Loucy (cell line): ENCODE measurements at regions not wholly inside any gene's neighbourhood (a gene's known extent, or its start where the extent isn't known, plus 50 kb on each side); places are given as distances from the start of the nearest gene placed in this dataset.

Experiments used
- H2AFZ ChIP-seq: fragments of 200-600 bp; sonication (generic); 2 replicates; pipeline ENCODE4 v1.6.0; 2016; ENCODE audit warnings: antibody characterized with exemption, mild to moderate bottlenecking, low read length, moderate library complexity
- H3F3A ChIP-seq: fragments of 200-600 bp; 2 replicates; pipeline ENCODE4 v1.6.0; 2016; ENCODE audit warnings: antibody characterized with exemption, low read depth, mild to moderate bottlenecking
- H3K27me3 ChIP-seq: fragments of 200-600 bp; sonication (generic); 2 replicates; pipeline ENCODE4 v1.6.1; 2014; ENCODE audit warnings: low read length, mild to moderate bottlenecking; ENCODE audit not compliant: insufficient read depth, poor library complexity, severe bottlenecking
- H3K36me3 ChIP-seq: fragments of 200-600 bp; sonication (generic); 2 replicates; pipeline ENCODE4 v1.6.1; 2016; ENCODE audit warnings: low read length; ENCODE audit not compliant: insufficient read depth
- H3K4me1 ChIP-seq: fragments of 200-600 bp; sonication (generic); 2 replicates; pipeline ENCODE4 v1.5.1; 2014; ENCODE audit warnings: low read length, mild to moderate bottlenecking; ENCODE audit not compliant: insufficient read depth, poor library complexity, severe bottlenecking
- H3K4me2 ChIP-seq: fragments of 200-600 bp; sonication (generic); 2 replicates; pipeline ENCODE4 v1.6.0; 2014; ENCODE audit warnings: antibody characterized with exemption, low read length, low read depth, mild to moderate bottlenecking; ENCODE audit not compliant: poor library complexity, severe bottlenecking
- H3K4me3 ChIP-seq: fragments of 200-600 bp; sonication (generic); 2 replicates; pipeline ENCODE4 v1.5.1; 2014; ENCODE audit warnings: low read length, mild to moderate bottlenecking, mixed read lengths; ENCODE audit not compliant: poor library complexity, severe bottlenecking
- H3K79me2 ChIP-seq: fragments of 200-600 bp; sonication (generic); 2 replicates; pipeline ENCODE4 v1.6.1; 2014; ENCODE audit warnings: low read length; ENCODE audit not compliant: insufficient read depth
- H3K9ac ChIP-seq: fragments of 200-600 bp; sonication (generic); 2 replicates; pipeline ENCODE4 v1.6.0; 2014; ENCODE audit warnings: mild to moderate bottlenecking, low read depth, low read length, moderate library complexity; ENCODE audit not compliant: poor library complexity, severe bottlenecking
- H3K9me2 ChIP-seq: fragments of 200-600 bp; sonication (generic); replicated peaks from 2 replicates; pipeline ENCODE4 v1.6.1; 2016; ENCODE audit warnings: low read depth, low read length, mixed read lengths
- H3K9me3 ChIP-seq: fragments of 200-600 bp; sonication (generic); 2 replicates; pipeline ENCODE4 v1.6.1; 2014; ENCODE audit warnings: mild to moderate bottlenecking, antibody characterized with exemption, low read length, low read depth; ENCODE audit not compliant: insufficient read depth
- H4K20me1 ChIP-seq: fragments of 200-600 bp; sonication (generic); 2 replicates; pipeline ENCODE4 v1.6.0; 2014; ENCODE audit warnings: antibody characterized with exemption, low read length, mild to moderate bottlenecking; ENCODE audit not compliant: insufficient read depth, poor library complexity, severe bottlenecking
- CTCF ChIP-seq: fragments of 200-600 bp; sonication (generic); conservative IDR thresholded peaks from 2 replicates; pipeline ENCODE4 v1.5.1; 2014; ENCODE audit warnings: mild to moderate bottlenecking, antibody characterized with exemption, low read length
- EZH2phosphoT487 ChIP-seq: fragments of 200-600 bp; IDR thresholded peaks from 2 replicates; pipeline ENCODE4 v1.6.1; 2018; ENCODE audit warnings: antibody characterized with exemption, mild to moderate bottlenecking, moderate library complexity, borderline replicate concordance

- no peaks in the 10 kb centered on the region for H3K36me3 ChIP-seq
- H3K9me2 ChIP-seq, result no peaks in the 10 kb centered on the region
- no peak overlapping the region for H2AFZ ChIP-seq
Observed at GRCh38 chr17:77601054-77601979, 357.2 kb upstream of the TNRC6C start.

GRCh38 chr17:77602062-77602746 lies 356.3 kb upstream of the TNRC6C start:
- no peak overlapping the region for H3K4me3 ChIP-seq
- no peak overlapping the region for H2AFZ ChIP-seq
- no peaks in the 10 kb centered on the region for H3K79me2 ChIP-seq
- H3K4me2 ChIP-seq, result no peak overlapping the region
- no peaks in the 10 kb centered on the region for H3K9me3 ChIP-seq
- no peaks in the 10 kb centered on the region for H3K27me3 ChIP-seq
- no peak overlapping the region for H3K9ac ChIP-seq
- no peaks in the 10 kb centered on the region for H3F3A ChIP-seq
- H3K36me3 ChIP-seq, result no peaks in the 10 kb centered on the region
- H3K9me2 ChIP-seq, result no peaks in the 10 kb centered on the region
- no peaks in the 10 kb centered on the region for H4K20me1 ChIP-seq
- peaks cover 12% of the 10 kb centered on the region for H3K4me1 ChIP-seq
- TF ChIP-seq EZH2phosphoT487 (no peak), CTCF (no peak)

More at GRCh38 chr17:77601054-77601979, 357.2 kb upstream of the TNRC6C start:
- no peaks in the 10 kb centered on the region for H3K79me2 ChIP-seq
- no peaks in the 10 kb centered on the region for H3K27me3 ChIP-seq
- H3F3A ChIP-seq, result no peaks in the 10 kb centered on the region
- peaks cover 20% of the 10 kb centered on the region for H3K4me1 ChIP-seq
- no peak overlapping the region for H3K4me2 ChIP-seq
- H3K4me3 ChIP-seq, result no peak overlapping the region
- H3K9ac ChIP-seq, result no peak overlapping the region
- H3K9me3 ChIP-seq, result no peaks in the 10 kb centered on the region
- no peaks in the 10 kb centered on the region for H4K20me1 ChIP-seq
- no peak for TF ChIP-seq CTCF
- no peak for TF ChIP-seq EZH2phosphoT487

- no peak for TF ChIP-seq CTCF
- TF ChIP-seq EZH2phosphoT487, result no peak
- H3K9me3 ChIP-seq, result no peaks in the 10 kb centered on the region
- peaks cover 3% of the 10 kb centered on the region for H3K4me1 ChIP-seq
- no peaks in the 10 kb centered on the region for H4K20me1 ChIP-seq
- H3K9ac ChIP-seq, result no peak overlapping the region
- no peaks in the 10 kb centered on the region for H3K27me3 ChIP-seq
- no peak overlapping the region for H2AFZ ChIP-seq
- H3K36me3 ChIP-seq, result no peaks in the 10 kb centered on the region
- no peaks in the 10 kb centered on the region for H3F3A ChIP-seq
- H3K79me2 ChIP-seq, result no peaks in the 10 kb centered on the region
- no peak overlapping the region for H3K4me3 ChIP-seq
- no peak overlapping the region for H3K4me2 ChIP-seq
- no peaks in the 10 kb centered on the region for H3K9me2 ChIP-seq
Observed at GRCh38 chr17:77602883-77603640, 355.4 kb upstream of the TNRC6C start.
